Ovary (tissue), 7 donors: ENCODE measurements at regions not wholly inside any gene's neighbourhood (a gene's known extent, or its start where the extent isn't known, plus 50 kb on each side); places are given as distances from the start of the nearest gene placed in this dataset.

ENCODE experiments used
- DNase-seq, 5 donors: peaks; one replicate each; pipeline ENCODE4 v3.0.0-alpha.2; 2019 to 2020
- H3K27ac ChIP-seq, 2 donors: fragments of 200-600 bp; one replicate each; pipeline versions ENCODE4 v1.5.1 to v1.8.0; 2019 to 2022
- H3K27me3 ChIP-seq: fragments of 200-600 bp; one replicate; pipeline ENCODE4 v1.8.0; 2022
- H3K36me3 ChIP-seq: fragments of 200-600 bp; sonication (generic); one replicate; pipeline ENCODE4 v1.5.1; 2019
- H3K4me1 ChIP-seq: one replicate; pipeline ENCODE4 v1.8.1; 2013; ENCODE audit warnings: mild to moderate bottlenecking, moderate library complexity; ENCODE audit not compliant: insufficient read depth
- H3K4me3 ChIP-seq: fragments of 200-600 bp; sonication (generic); one replicate; pipeline ENCODE4 v1.5.1; 2017
- H3K9me3 ChIP-seq, 2 donors: fragments of 200-600 bp in 1 of 2; sonication (generic) in 1 of 2; one replicate each; pipeline versions ENCODE4 v1.5.1 to v1.8.1; 2013 to 2019; ENCODE audit warnings: mild to moderate bottlenecking in 1 of 2, moderate library complexity in 1 of 2
- CTCF ChIP-seq, 3 donors: fragments of 450-650 bp in 2 of 3; fragments of 200-600 bp in 1 of 3; IDR thresholded peaks; one replicate each; pipeline versions ENCODE4 v1.5.1 to v1.8.0; 2016 to 2022; ENCODE audit warnings: antibody characterized with exemption in 3 of 3, mild to moderate bottlenecking in 1 of 3
- EP300 ChIP-seq: sonication (generic); formaldehyde crosslinking; IDR thresholded peaks from one replicate; pipeline ENCODE4 v1.6.1; 2017; ENCODE audit warnings: antibody characterized with exemption
- POLR2A ChIP-seq: fragments of 450-650 bp; IDR thresholded peaks from one replicate; pipeline ENCODE4 v1.6.1; 2017; ENCODE audit warnings: antibody characterized with exemption, mild to moderate bottlenecking, moderate library complexity
- WGBS, 3 donors: extraction: QIAGEN DNeasy Blood & Tissue Kit in 1 of 3; methylation state at CpG; one replicate each; pipeline versions ENCODE4 v1.1.5 to v1.1.7; 2013 to 2017; 5-methylcytosine and 5-hydroxymethylcytosine counted together
- intact Hi-C, 4 donors: fragments of 100-400 bp; cut with DNase I; formaldehyde crosslinking; loops; one replicate each; pipeline versions ENCODE4 v1.11.0 to v1.15.1; 2022 to 2023
- donor health status: DM: no; HTN: no; CAD: no; lungs with moderate emphysema.
- donor health status: DM: no; HTN: no; CAD: no.
- donor health status: Bipolar disorder and iron deficiency.
- donor health status: DM: no; HTN: no; CAD: no.
- donor health status: DM: yes; HTN: yes; CAD: no.

- Histone ChIP-seq H3K27ac (no peak overlapping the region), H3K4me1 (no peaks in the 10 kb centered on the region), H3K27me3 (no peaks in the 10 kb centered on the region), H3K36me3 (no peaks in the 10 kb centered on the region), H3K4me3 (no peak overlapping the region), H3K9me3 (no peaks in the 10 kb centered on the region)
- intact Hi-C loops, result no loop called here
- DNase-seq, result no peak
- WGBS, 3 donors, result 76 to 81% (median 81%) methylated on average over 4 of the region's 4 CpGs
- no peak for TF ChIP-seq POLR2A
Observed at GRCh38 chr6:54706844-54707605, 139.5 kb upstream of the FAM83B start.

GRCh38 chr6:54710456-54710855 lies 136.1 kb upstream of the FAM83B start:
- no peak for TF ChIP-seq POLR2A
- TF ChIP-seq EP300, result no peak
- no peak for TF ChIP-seq CTCF (IDR thresholded peaks at IDR 0.05)
- Histone ChIP-seq H3K27ac (no peak overlapping the region), H3K36me3 (no peaks in the 10 kb centered on the region), H3K4me1 (no peaks in the 10 kb centered on the region), H3K4me3 (no peak overlapping the region), H3K9me3 (no peaks in the 10 kb centered on the region), H3K27me3 (no peaks in the 10 kb centered on the region)
- 29 to 37% (median 37%) methylated on average over 2 of the region's 2 CpGs for WGBS, 3 donors
- intact Hi-C loops, result no loop called here
- no peak for DNase-seq

- no peak for DNase-seq
- Histone ChIP-seq H3K9me3 (no peaks in the 10 kb centered on the region), H3K27me3 (no peaks in the 10 kb centered on the region), H3K4me1 (no peaks in the 10 kb centered on the region), H3K36me3 (no peaks in the 10 kb centered on the region), H3K4me3 (no peak overlapping the region), H3K27ac (no peak overlapping the region)
- intact Hi-C loops, result no loop called here
- WGBS, 3 donors, result 92 to 95% (median 94%) methylated on average over 6 of the region's 6 CpGs
- TF ChIP-seq POLR2A (no peak), CTCF (IDR thresholded peaks at IDR 0.05) (no peak), EP300 (no peak)
Observed at GRCh38 chr6:54716010-54716409, 130.6 kb upstream of the FAM83B start.

- TF ChIP-seq POLR2A, result no peak
- TF ChIP-seq EP300, result no peak
- no peak for TF ChIP-seq CTCF (IDR thresholded peaks at IDR 0.05)
- DNase-seq, result no peak
- Histone ChIP-seq H3K27ac (no peak overlapping the region), H3K9me3 (no peaks in the 10 kb centered on the region), H3K4me1 (no peaks in the 10 kb centered on the region), H3K27me3 (no peaks in the 10 kb centered on the region), H3K4me3 (no peak overlapping the region), H3K36me3 (no peaks in the 10 kb centered on the region)
- WGBS, 3 donors, result 64 to 71% (median 68%) methylated on average over 3 of the region's 3 CpGs
- intact Hi-C loops, result no loop called here
Observed at GRCh38 chr6:54716877-54717276, 129.7 kb upstream of the FAM83B start.

- intact Hi-C loops, result no loop called here
- Histone ChIP-seq H3K4me3 (no peak overlapping the region), H3K27ac (no peak overlapping the region), H3K4me1 (no peaks in the 10 kb centered on the region), H3K9me3 (no peaks in the 10 kb centered on the region), H3K36me3 (no peaks in the 10 kb centered on the region), H3K27me3 (no peaks in the 10 kb centered on the region)
- TF ChIP-seq CTCF (IDR thresholded peaks at IDR 0.05) (peak in 1 of 3 donors; percentile 18), EP300 (no peak)
- WGBS, 3 donors, result 64 to 73% (median 71%) methylated on average over 5 of the region's 5 CpGs
- DNase-seq, result peak in 2 of 5 donors; percentile 15 to 25
Observed at GRCh38 chr6:54717849-54718455, 128.6 kb upstream of the FAM83B start.
